HG03060 (cell line): ENCODE measurements at regions not wholly inside any gene's neighbourhood (a gene's known extent, or its start where the extent isn't known, plus 50 kb on each side); places are given as distances from the start of the nearest gene placed in this dataset.

Experiments
- ATAC-seq: cut with Tn5 transposase; IDR thresholded peaks from one replicate; pipeline ENCODE4 v1.9.1; 2021; ENCODE audit warnings: low read depth, moderate number of reproducible peaks; ENCODE audit not compliant: unreplicated experiment

- no peak for ATAC-seq
Observed at GRCh38 chr16:87240211-87241136, 76.7 kb downstream of the C16orf95 start.

GRCh38 chr16:87241137-87241771, 75.9 kb downstream of the C16orf95 start:
- no peak for ATAC-seq

- ATAC-seq: no peak
Observed at GRCh38 chr16:87243478-87243877, 73.7 kb downstream of the C16orf95 start.

- ATAC-seq: no peak
Observed at GRCh38 chr16:87244636-87245197, 72.5 kb downstream of the C16orf95 start.

- ATAC-seq: no peak
Observed at GRCh38 chr16:87245511-87245910, 71.7 kb downstream of the C16orf95 start.

GRCh38 chr16:87246269-87247065, 70.7 kb downstream of the C16orf95 start:
- no peak for ATAC-seq

- ATAC-seq: no peak
Observed at GRCh38 chr16:87248714-87249113, 68.5 kb downstream of the C16orf95 start.

- no peak for ATAC-seq
Observed at GRCh38 chr16:87249425-87249824, 67.8 kb downstream of the C16orf95 start.

- no peak for ATAC-seq
Observed at GRCh38 chr16:87250431-87250960, 66.7 kb downstream of the C16orf95 start.

- no peak for ATAC-seq
Observed at GRCh38 chr16:87252269-87252970, 64.8 kb downstream of the C16orf95 start.
